ENCODE measurements at regions not wholly inside any gene's neighbourhood (a gene's known extent, or its start where the extent isn't known, plus 50 kb on each side); places are given as distances from the start of the nearest gene placed in this dataset.

GRCh38 chr19:27929399-27929798 lies 1283.6 kb downstream of the UQCRFS1 start:
- peaks cover 70% of the 10 kb centered on the region for H3K36me3 Mint-ChIP-seq
- ATAC-seq: no peak
- H3K27ac Mint-ChIP-seq: no peak overlapping the region
- H3K4me3 Mint-ChIP-seq: no peak overlapping the region
- no peak for DNase-seq (ENCODE audit: low spot score)
- TF ChIP-seq SMAD3 (CRISPR knock-in tag; IDR thresholded peaks at IDR 0.05; ENCODE audit: borderline replicate concordance) (no peak), TP53 (CRISPR knock-in tag; IDR thresholded peaks at IDR 0.05) (no peak), ZNF232 (CRISPR knock-in tag; IDR thresholded peaks at IDR 0.05) (no peak), ZNF121 (CRISPR knock-in tag; IDR thresholded peaks at IDR 0.05) (no peak), JAZF1 (CRISPR knock-in tag; IDR thresholded peaks at IDR 0.05) (no peak), AFF4 (CRISPR knock-in tag; IDR thresholded peaks at IDR 0.05; ENCODE audit: borderline replicate concordance) (no peak), ATF3 (CRISPR knock-in tag; conservative IDR thresholded peaks at IDR 0.05) (no peak), ATF1 (CRISPR knock-in tag; IDR thresholded peaks at IDR 0.05) (no peak), NFE2L1 (CRISPR knock-in tag; IDR thresholded peaks at IDR 0.05) (no peak), KAT7 (CRISPR knock-in tag; IDR thresholded peaks at IDR 0.05; ENCODE audit: borderline replicate concordance) (no peak), NR3C1 (CRISPR knock-in tag; conservative IDR thresholded peaks at IDR 0.05; ENCODE audit: low read depth) (no peak), NFYB (CRISPR knock-in tag; conservative IDR thresholded peaks at IDR 0.05; ENCODE audit: low read depth) (no peak), SP1 (CRISPR knock-in tag; conservative IDR thresholded peaks at IDR 0.05) (no peak)
- peaks cover 93% of the 10 kb centered on the region for H3K9me3 Mint-ChIP-seq
- ChIA-PET CTCF (no interaction called here), POLR2A (no interaction called here)
- no peaks in the 10 kb centered on the region for H3K4me1 Mint-ChIP-seq
- H3K27me3 Mint-ChIP-seq (ENCODE audit: low read depth): peaks cover 13% of the 10 kb centered on the region

GRCh38 chr19:27925202-27925601 lies 1287.7 kb downstream of the UQCRFS1 start:
- ATAC-seq (no peak), DNase-seq (ENCODE audit: low spot score) (no peak)
- ChIA-PET POLR2A (no interaction called here), CTCF (no interaction called here)
- Mint-ChIP-seq H3K4me3 (no peak overlapping the region), H3K9me3 (peaks cover 88% of the 10 kb centered on the region), H3K27me3 (ENCODE audit: low read depth) (peaks cover 12% of the 10 kb centered on the region), H3K36me3 (peaks cover 71% of the 10 kb centered on the region), H3K4me1 (no peaks in the 10 kb centered on the region), H3K27ac (no peak overlapping the region)
- TF ChIP-seq ESRRA (CRISPR knock-in tag; IDR thresholded peaks at IDR 0.05; ENCODE audit: borderline replicate concordance) (no peak), NR2C2 (CRISPR knock-in tag; IDR thresholded peaks at IDR 0.05) (no peak), ZMAT4 (CRISPR knock-in tag; IDR thresholded peaks at IDR 0.05) (no peak), SMAD3 (CRISPR knock-in tag; IDR thresholded peaks at IDR 0.05; ENCODE audit: borderline replicate concordance) (no peak), STAT6 (CRISPR knock-in tag; conservative IDR thresholded peaks at IDR 0.05; ENCODE audit: low read depth) (no peak), ZNF317 (CRISPR knock-in tag; IDR thresholded peaks at IDR 0.05; ENCODE audit: borderline replicate concordance, low read depth) (no peak), RORB (CRISPR knock-in tag; IDR thresholded peaks at IDR 0.05) (no peak), ZNF423 (CRISPR knock-in tag; IDR thresholded peaks at IDR 0.05) (no peak), IRF1 (CRISPR knock-in tag; IDR thresholded peaks at IDR 0.05) (no peak), PRRX2 (CRISPR knock-in tag; IDR thresholded peaks at IDR 0.05) (no peak), CBFB (CRISPR knock-in tag; IDR thresholded peaks at IDR 0.05; ENCODE audit: low read depth) (no peak), ATF6 (CRISPR knock-in tag; IDR thresholded peaks at IDR 0.05) (no peak), ETV6 (CRISPR knock-in tag; IDR thresholded peaks at IDR 0.05) (no peak), E2F5 (CRISPR knock-in tag; IDR thresholded peaks at IDR 0.05) (no peak), JUN (CRISPR knock-in tag; IDR thresholded peaks at IDR 0.05) (no peak), ZBTB21 (CRISPR knock-in tag; IDR thresholded peaks at IDR 0.05; ENCODE audit: borderline replicate concordance) (no peak)

Data from WTC11 (cell line).